Fibroblast of lung (primary cell): ENCODE measurements at regions not wholly inside any gene's neighbourhood (a gene's known extent, or its start where the extent isn't known, plus 50 kb on each side); places are given as distances from the start of the nearest gene placed in this dataset.

Experiments
- DNase-seq, 2 donors: peaks; one replicate each; pipeline versions ENCODE4 v3.0.0 to v3.0.0-alpha.2; 2010; ENCODE audit warnings: low read depth in 2 of 2
- H2AFZ ChIP-seq: 2 replicates; pipeline ENCODE4 v1.5.1; 2012; ENCODE audit warnings: low read length, control low read depth, inconsistent platforms
- H3K27ac ChIP-seq: 2 replicates; pipeline ENCODE4 v1.5.1; 2011; ENCODE audit warnings: low read length, control low read depth; ENCODE audit not compliant: insufficient read depth
- H3K27me3 ChIP-seq: 2 replicates; pipeline ENCODE4 v1.5.1; 2011; ENCODE audit warnings: mild to moderate bottlenecking, low read length; ENCODE audit not compliant: control insufficient read depth, insufficient read depth
- H3K36me3 ChIP-seq: 2 replicates; pipeline ENCODE4 v1.5.1; 2011; ENCODE audit warnings: low read length; ENCODE audit not compliant: control insufficient read depth, insufficient read depth
- H3K4me1 ChIP-seq: 2 replicates; pipeline ENCODE4 v1.5.1; 2011; ENCODE audit warnings: low read length; ENCODE audit not compliant: control insufficient read depth, insufficient read depth; ENCODE audit errors: extremely low read depth
- H3K4me2 ChIP-seq: 2 replicates; pipeline ENCODE4 v1.5.1; 2011; ENCODE audit warnings: low read length, control low read depth; ENCODE audit not compliant: insufficient read depth; ENCODE audit errors: extremely low read depth
- H3K4me3 ChIP-seq, 4 experiments: fragments of 200-600 bp in 1 of 4; sonication (generic) in 1 of 4; replicated peaks in 1 of 4; 2 replicates each; pipeline ENCODE4 v1.5.1; 2011 to 2016; ENCODE audit warnings: low read length in 4 of 4, low read depth in 3 of 4, mild to moderate bottlenecking in 3 of 4, control low read depth in 2 of 4, inconsistent platforms in 1 of 4, mixed read lengths in 1 of 4; ENCODE audit not compliant: insufficient read depth in 1 of 4; ENCODE audit errors: control extremely low read depth in 1 of 4
- H3K79me2 ChIP-seq: 2 replicates; pipeline ENCODE4 v1.5.1; 2012; ENCODE audit warnings: mild to moderate bottlenecking, low read length, inconsistent platforms; ENCODE audit not compliant: control insufficient read depth, insufficient read depth
- H3K9ac ChIP-seq: 2 replicates; pipeline ENCODE4 v1.5.1; 2011; ENCODE audit warnings: mild to moderate bottlenecking, low read length, control low read depth; ENCODE audit not compliant: insufficient read depth
- H3K9me3 ChIP-seq: 2 replicates; pipeline ENCODE4 v1.5.1; 2012; ENCODE audit warnings: low read depth, low read length; ENCODE audit not compliant: control insufficient read depth, insufficient read depth
- H4K20me1 ChIP-seq: 2 replicates; pipeline ENCODE4 v1.5.1; 2011; ENCODE audit warnings: low read length; ENCODE audit not compliant: control insufficient read depth, insufficient read depth; ENCODE audit errors: extremely low read depth
- CTCF ChIP-seq, 2 donors: IDR thresholded peaks in 1 of 2; conservative IDR thresholded peaks in 1 of 2; 1 replicate in 1 of 2; 2 replicates in 1 of 2; pipeline ENCODE4 v1.5.1; 2011 to 2012; ENCODE audit warnings: low read length in 2 of 2, control low read depth in 1 of 2, inconsistent platforms in 1 of 2, low read depth in 1 of 2, mild to moderate bottlenecking in 1 of 2
- EZH2 ChIP-seq: IDR thresholded peaks from 2 replicates; pipeline ENCODE4 v1.5.1; 2012; ENCODE audit warnings: low read length, control low read depth, mild to moderate bottlenecking; ENCODE audit errors: missing control alignments

DNA sequence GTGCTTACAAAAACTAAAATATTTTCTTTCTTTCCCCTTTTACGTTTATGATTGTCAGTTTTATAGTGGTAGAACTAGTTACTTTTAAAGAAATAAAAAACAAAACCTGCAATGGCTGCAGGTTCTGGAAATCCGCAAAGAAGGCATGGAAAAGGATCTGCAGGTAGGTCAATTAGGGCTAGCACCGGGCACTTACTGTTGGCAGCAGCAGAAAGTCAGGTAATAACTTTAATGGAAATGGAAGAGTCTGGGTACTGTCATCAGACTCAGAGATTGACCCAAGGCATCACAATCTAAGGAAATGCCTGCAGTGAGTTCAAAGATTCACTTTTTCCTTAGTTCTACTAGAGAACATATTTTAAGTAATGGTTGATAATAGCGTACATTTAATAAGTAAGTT lies 1136.3 kb upstream of the B3GALT2 start:
- Histone ChIP-seq H2AFZ (no peak overlapping the region), H3K4me3 (no peak overlapping the region), H3K79me2 (no peaks in the 10 kb centered on the region), H3K9ac (no peak overlapping the region), H3K27ac (no peak overlapping the region), H3K9me3 (no peaks in the 10 kb centered on the region), H3K4me2 (no peak overlapping the region), H3K36me3 (no peaks in the 10 kb centered on the region), H3K27me3 (no peaks in the 10 kb centered on the region), H4K20me1 (no peaks in the 10 kb centered on the region), H3K4me1 (no peaks in the 10 kb centered on the region)
- no peak for DNase-seq
- TF ChIP-seq CTCF (conservative IDR thresholded peaks at IDR 0.05 in 1 of 2, IDR thresholded peaks at IDR 0.05 in 1 of 2; ENCODE audit: low read depth in 1 of 2, low read length in 2 of 2) (no peak), EZH2 (no peak)

- H3K27me3 ChIP-seq: no peaks in the 10 kb centered on the region
- no peaks in the 10 kb centered on the region for H4K20me1 ChIP-seq
- no peaks in the 10 kb centered on the region for H3K79me2 ChIP-seq
- no peak for DNase-seq
- no peak overlapping the region for H2AFZ ChIP-seq
- H3K9ac ChIP-seq: no peak overlapping the region
- no peak overlapping the region for H3K4me3 ChIP-seq
- no peaks in the 10 kb centered on the region for H3K9me3 ChIP-seq
- no peak overlapping the region for H3K27ac ChIP-seq
- no peaks in the 10 kb centered on the region for H3K4me1 ChIP-seq
- TF ChIP-seq CTCF (conservative IDR thresholded peaks at IDR 0.05 in 1 of 2, IDR thresholded peaks at IDR 0.05 in 1 of 2; ENCODE audit: low read depth in 1 of 2, low read length in 2 of 2) (no peak), EZH2 (no peak)
- no peak overlapping the region for H3K4me2 ChIP-seq
- no peaks in the 10 kb centered on the region for H3K36me3 ChIP-seq
Observed at GRCh38 chr1:194318790-194319280, 1132.4 kb upstream of the B3GALT2 start.

DNA sequence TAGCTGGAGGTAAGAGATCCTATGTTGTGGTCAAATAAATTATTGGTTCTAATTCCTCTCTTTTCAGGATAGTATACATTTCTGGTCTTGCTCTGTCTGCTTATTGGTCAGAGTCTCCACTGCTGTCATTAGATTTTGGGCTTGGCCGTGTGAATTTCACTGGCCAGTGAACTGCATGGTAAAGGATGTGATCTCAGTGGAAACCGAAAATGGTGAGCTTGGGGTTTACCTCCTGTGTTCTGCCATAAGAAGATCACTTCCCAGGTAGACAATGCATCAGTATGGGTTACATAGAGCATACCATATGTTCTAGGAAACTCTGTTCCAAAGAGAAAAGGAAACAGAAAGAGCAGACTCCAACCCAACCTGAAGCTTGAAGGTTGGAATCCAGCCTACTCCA lies 1123.3 kb upstream of the B3GALT2 start:
- TF ChIP-seq EZH2 (no peak), CTCF (conservative IDR thresholded peaks at IDR 0.05 in 1 of 2, IDR thresholded peaks at IDR 0.05 in 1 of 2; ENCODE audit: low read depth in 1 of 2, low read length in 2 of 2) (no peak)
- no peak overlapping the region for H2AFZ ChIP-seq
- H3K27ac ChIP-seq: no peak overlapping the region
- H3K27me3 ChIP-seq: no peaks in the 10 kb centered on the region
- H3K4me2 ChIP-seq: no peak overlapping the region
- H4K20me1 ChIP-seq: no peaks in the 10 kb centered on the region
- H3K9me3 ChIP-seq: no peaks in the 10 kb centered on the region
- no peaks in the 10 kb centered on the region for H3K4me1 ChIP-seq
- no peak overlapping the region for H3K9ac ChIP-seq
- no peak for DNase-seq
- H3K4me3 ChIP-seq: no peak overlapping the region
- no peaks in the 10 kb centered on the region for H3K36me3 ChIP-seq
- no peaks in the 10 kb centered on the region for H3K79me2 ChIP-seq
